ENCODE measurements at regions not wholly inside any gene's neighbourhood (a gene's known extent, or its start where the extent isn't known, plus 50 kb on each side); places are given as distances from the start of the nearest gene placed in this dataset.

GRCh38 chr13:38419312-38419873 is 69.7 kb downstream of the UFM1 start:
- FAIRE-seq (no peak), DNase-seq (ENCODE audit: low read depth in 1 of 2, low spot score in 1 of 2) (no peak), ATAC-seq (no peak)
- Histone ChIP-seq H3K4me1 (no peaks in the 10 kb centered on the region), H3K27ac (no peak overlapping the region), H3K4me3 (no peak overlapping the region), H3K4me2 (no peak overlapping the region), H3K9me3 (no peaks in the 10 kb centered on the region)
- CTCF ChIA-PET, result no interaction called here
- TF ChIP-seq PHF8 (IDR thresholded peaks at IDR 0.05; ENCODE audit: borderline replicate concordance, low read depth) (no peak), ELK1 (IDR thresholded peaks at IDR 0.05; ENCODE audit: low read depth, low read length) (no peak), TP53 (CRISPR knock-in tag; IDR thresholded peaks at IDR 0.05) (no peak), ZNF302 (CRISPR knock-in tag; IDR thresholded peaks at IDR 0.05) (no peak), TFCP2L1 (CRISPR knock-in tag; IDR thresholded peaks at IDR 0.05) (no peak), HEYL (CRISPR knock-in tag; IDR thresholded peaks at IDR 0.05) (no peak), FOSB (CRISPR knock-in tag; IDR thresholded peaks at IDR 0.05) (no peak), CHD2 (IDR thresholded peaks at IDR 0.05; ENCODE audit: low read length, partially characterized antibody) (no peak), CHD4 (IDR thresholded peaks at IDR 0.05; ENCODE audit: borderline replicate concordance) (no peak)
- POLR2A ChIA-PET, result no interaction called here
- 0% methylated on average over 3 of the region's 3 CpGs for WGBS (ENCODE audit: missing lambda C conversion rate)

DNA sequence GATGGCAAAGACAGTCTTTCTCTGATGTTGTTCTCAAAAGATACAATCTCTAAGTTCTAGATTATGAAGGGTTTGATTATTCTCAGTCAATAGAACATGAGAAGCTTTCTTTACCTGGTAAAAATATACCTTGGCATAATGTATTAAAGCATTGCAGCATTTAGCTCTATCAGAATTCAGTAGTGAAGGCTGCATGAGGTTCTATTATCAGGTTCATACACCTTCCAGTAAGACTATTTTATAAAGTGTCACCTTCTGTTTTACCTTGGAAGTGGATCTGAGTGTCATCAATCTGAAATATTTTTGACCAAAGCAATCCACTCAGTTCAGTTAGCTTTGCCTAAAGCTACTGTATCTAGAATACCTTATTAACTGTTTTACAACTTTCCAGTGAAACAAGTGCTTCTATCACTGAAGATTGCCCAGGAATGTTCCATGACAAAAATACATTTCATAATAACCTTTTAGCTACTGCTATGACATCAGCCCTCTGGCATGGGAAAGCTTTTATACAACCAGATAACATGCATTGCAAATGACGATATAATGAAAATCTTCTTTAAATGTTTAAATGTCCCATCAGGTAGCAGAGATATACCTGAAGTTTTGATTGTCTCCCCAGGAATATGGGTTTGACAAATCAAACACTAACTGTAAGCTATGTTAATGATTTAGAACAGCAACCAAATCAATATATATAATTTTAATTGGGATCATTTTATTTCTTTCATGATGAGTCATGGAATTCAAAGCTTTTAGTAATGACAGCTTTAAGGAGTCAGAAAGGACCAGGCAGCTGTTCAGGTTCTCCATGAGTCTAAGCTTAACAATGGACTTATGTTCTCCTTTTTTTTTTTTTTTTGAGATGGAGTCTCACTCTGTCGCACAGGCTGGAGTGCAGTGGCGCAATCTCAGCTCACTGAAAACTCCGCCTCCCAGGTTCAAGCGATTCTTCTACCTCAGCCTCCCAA is 72.2 kb downstream of the UFM1 start:
- ATAC-seq (no peak), DNase-seq (ENCODE audit: low read depth in 1 of 2, low spot score in 1 of 2) (no peak), FAIRE-seq (no peak)
- TF ChIP-seq EP300 (IDR thresholded peaks at IDR 0.05) (no peak), NPAS2 (CRISPR knock-in tag; IDR thresholded peaks at IDR 0.05; ENCODE audit: borderline replicate concordance) (no peak), RNF2 (IDR thresholded peaks at IDR 0.05; ENCODE audit: borderline replicate concordance, low read depth) (no peak), MAZ (IDR thresholded peaks at IDR 0.05; ENCODE audit: borderline replicate concordance, low read depth, low read length) (no peak), POLR2AphosphoS2 (conservative IDR thresholded peaks at IDR 0.05; ENCODE audit: low read length) (no peak), FOXS1 (CRISPR knock-in tag; IDR thresholded peaks at IDR 0.05) (no peak), HOXB5 (CRISPR knock-in tag; IDR thresholded peaks at IDR 0.05) (no peak), RCOR1 (IDR thresholded peaks at IDR 0.05; ENCODE audit: low read depth, low read length) (no peak), ZFP36 (IDR thresholded peaks at IDR 0.05; ENCODE audit: borderline replicate concordance, partially characterized antibody) (no peak), ESRRA (IDR thresholded peaks at IDR 0.05; ENCODE audit: borderline replicate concordance, low read length) (no peak), CHD4 (IDR thresholded peaks at IDR 0.05; ENCODE audit: borderline replicate concordance) (no peak), CEBPB (IDR thresholded peaks at IDR 0.05) (no peak), GATA3 (IDR thresholded peaks at IDR 0.05; ENCODE audit: borderline replicate concordance) (no peak), MAX (IDR thresholded peaks at IDR 0.05) (no peak)
- TF ChIP-seq, protein P1, sequence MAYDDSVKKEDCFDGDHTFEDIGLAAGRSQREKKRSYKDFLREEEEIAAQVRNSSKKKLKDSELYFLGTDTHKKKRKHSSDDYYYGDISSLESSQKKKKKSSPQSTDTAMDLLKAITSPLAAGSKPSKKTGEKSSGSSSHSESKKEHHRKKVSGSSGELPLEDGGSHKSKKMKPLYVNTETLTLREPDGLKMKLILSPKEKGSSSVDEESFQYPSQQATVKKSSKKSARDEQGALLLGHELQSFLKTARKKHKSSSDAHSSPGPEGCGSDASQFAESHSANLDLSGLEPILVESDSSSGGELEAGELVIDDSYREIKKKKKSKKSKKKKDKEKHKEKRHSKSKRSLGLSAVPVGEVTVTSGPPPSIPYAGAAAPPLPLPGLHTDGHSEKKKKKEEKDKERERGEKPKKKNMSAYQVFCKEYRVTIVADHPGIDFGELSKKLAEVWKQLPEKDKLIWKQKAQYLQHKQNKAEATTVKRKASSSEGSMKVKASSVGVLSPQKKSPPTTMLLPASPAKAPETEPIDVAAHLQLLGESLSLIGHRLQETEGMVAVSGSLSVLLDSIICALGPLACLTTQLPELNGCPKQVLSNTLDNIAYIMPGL (CRISPR knock-in tag; IDR thresholded peaks at IDR 0.05; ENCODE audit: borderline replicate concordance), result no peak
- TF ChIP-seq, protein P2, sequence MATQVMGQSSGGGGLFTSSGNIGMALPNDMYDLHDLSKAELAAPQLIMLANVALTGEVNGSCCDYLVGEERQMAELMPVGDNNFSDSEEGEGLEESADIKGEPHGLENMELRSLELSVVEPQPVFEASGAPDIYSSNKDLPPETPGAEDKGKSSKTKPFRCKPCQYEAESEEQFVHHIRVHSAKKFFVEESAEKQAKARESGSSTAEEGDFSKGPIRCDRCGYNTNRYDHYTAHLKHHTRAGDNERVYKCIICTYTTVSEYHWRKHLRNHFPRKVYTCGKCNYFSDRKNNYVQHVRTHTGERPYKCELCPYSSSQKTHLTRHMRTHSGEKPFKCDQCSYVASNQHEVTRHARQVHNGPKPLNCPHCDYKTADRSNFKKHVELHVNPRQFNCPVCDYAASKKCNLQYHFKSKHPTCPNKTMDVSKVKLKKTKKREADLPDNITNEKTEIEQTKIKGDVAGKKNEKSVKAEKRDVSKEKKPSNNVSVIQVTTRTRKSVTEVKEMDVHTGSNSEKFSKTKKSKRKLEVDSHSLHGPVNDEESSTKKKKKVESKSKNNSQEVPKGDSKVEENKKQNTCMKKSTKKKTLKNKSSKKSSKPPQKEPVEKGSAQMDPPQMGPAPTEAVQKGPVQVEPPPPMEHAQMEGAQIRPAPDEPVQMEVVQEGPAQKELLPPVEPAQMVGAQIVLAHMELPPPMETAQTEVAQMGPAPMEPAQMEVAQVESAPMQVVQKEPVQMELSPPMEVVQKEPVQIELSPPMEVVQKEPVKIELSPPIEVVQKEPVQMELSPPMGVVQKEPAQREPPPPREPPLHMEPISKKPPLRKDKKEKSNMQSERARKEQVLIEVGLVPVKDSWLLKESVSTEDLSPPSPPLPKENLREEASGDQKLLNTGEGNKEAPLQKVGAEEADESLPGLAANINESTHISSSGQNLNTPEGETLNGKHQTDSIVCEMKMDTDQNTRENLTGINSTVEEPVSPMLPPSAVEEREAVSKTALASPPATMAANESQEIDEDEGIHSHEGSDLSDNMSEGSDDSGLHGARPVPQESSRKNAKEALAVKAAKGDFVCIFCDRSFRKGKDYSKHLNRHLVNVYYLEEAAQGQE (IDR thresholded peaks at IDR 0.05), result no peak
- WGBS (ENCODE audit: missing lambda C conversion rate), result 49% methylated on average over 5 of the region's 5 CpGs
- no peak overlapping the region for H3K27ac ChIP-seq
- POLR2A ChIA-PET, result no interaction called here
- CTCF ChIA-PET, result no interaction called here
- H3K4me2 ChIP-seq, result no peak overlapping the region
- no peaks in the 10 kb centered on the region for H3K4me1 ChIP-seq
- no peak overlapping the region for H3K4me3 ChIP-seq
- H3K9me3 ChIP-seq, result no peaks in the 10 kb centered on the region
